ENCODE measurements at regions not wholly inside any gene's neighbourhood (a gene's known extent, or its start where the extent isn't known, plus 50 kb on each side); places are given as distances from the start of the nearest gene placed in this dataset.

- Histone ChIP-seq H3K4me3 (ENCODE audit: low read length) (no peak overlapping the region), H3K27ac (ENCODE audit: low read depth, low read length) (no peak overlapping the region), H3K9me3 (ENCODE audit: control insufficient read depth, low read length) (no peaks in the 10 kb centered on the region), H3K27me3 (ENCODE audit: control insufficient read depth, insufficient read depth, low read length, poor library complexity, severe bottlenecking) (peaks cover 45% of the 10 kb centered on the region), H3K9ac (ENCODE audit: extremely low read depth, low read length, poor library complexity, severe bottlenecking) (no peak overlapping the region), H3K4me1 (ENCODE audit: control insufficient read depth, insufficient read depth, low read length) (peaks cover 3% of the 10 kb centered on the region), H3K36me3 (ENCODE audit: control insufficient read depth, insufficient read depth, low read length) (no peaks in the 10 kb centered on the region)
- TF ChIP-seq CTCF (conservative IDR thresholded peaks at IDR 0.05): no peak
- no peak overlapping the region for H3K27ac Mint-ChIP-seq
- no peaks in the 10 kb centered on the region for H3K9me3 Mint-ChIP-seq
- peaks cover 5% of the 10 kb centered on the region for H3K4me1 Mint-ChIP-seq
- no peak overlapping the region for H3K4me3 Mint-ChIP-seq
- H3K36me3 Mint-ChIP-seq (ENCODE audit: low read depth): no peaks in the 10 kb centered on the region
- no peak for DNase-seq
- no CpG with 5 or more reads among the region's 1 CpG for WGBS, 2 experiments (ENCODE audit: insufficient coverage in 1 of 2, insufficient read length in 1 of 2)
- H3K27me3 Mint-ChIP-seq (ENCODE audit: insufficient read depth): peaks cover 31% of the 10 kb centered on the region
These were observed 96.7 kb upstream of the DBX1 start for GRCh38 chr11:20256925-20257324.

- WGBS, 2 experiments (ENCODE audit: insufficient coverage in 1 of 2, insufficient read length in 1 of 2): 89 to 91% methylated on average over 5 of the region's 5 CpGs
- no peaks in the 10 kb centered on the region for H3K36me3 Mint-ChIP-seq (ENCODE audit: low read depth)
- no peak overlapping the region for H3K4me3 ChIP-seq (ENCODE audit: low read length)
- no peak for DNase-seq
- peaks cover 32% of the 10 kb centered on the region for H3K27me3 Mint-ChIP-seq (ENCODE audit: insufficient read depth)
- no peaks in the 10 kb centered on the region for H3K9me3 ChIP-seq (ENCODE audit: control insufficient read depth, low read length)
- H3K9me3 Mint-ChIP-seq: no peaks in the 10 kb centered on the region
- peaks cover 3% of the 10 kb centered on the region for H3K4me1 ChIP-seq (ENCODE audit: control insufficient read depth, insufficient read depth, low read length)
- peaks cover 47% of the 10 kb centered on the region for H3K27me3 ChIP-seq (ENCODE audit: control insufficient read depth, insufficient read depth, low read length, poor library complexity, severe bottlenecking)
- no peaks in the 10 kb centered on the region for H3K36me3 ChIP-seq (ENCODE audit: control insufficient read depth, insufficient read depth, low read length)
- H3K9ac ChIP-seq (ENCODE audit: extremely low read depth, low read length, poor library complexity, severe bottlenecking): no peak overlapping the region
- no peak overlapping the region for H3K27ac ChIP-seq (ENCODE audit: low read depth, low read length)
- no peak for TF ChIP-seq CTCF (conservative IDR thresholded peaks at IDR 0.05)
- H3K4me3 Mint-ChIP-seq: no peak overlapping the region
- no peak overlapping the region for H3K27ac Mint-ChIP-seq
- H3K4me1 Mint-ChIP-seq: peaks cover 29% of the 10 kb centered on the region
These were observed 93.5 kb upstream of the DBX1 start for GRCh38 chr11:20253796-20254195.

GRCh38 chr11:20251496-20251895 lies 91.2 kb upstream of the DBX1 start:
- Mint-ChIP-seq H3K27me3 (ENCODE audit: insufficient read depth) (peaks cover 36% of the 10 kb centered on the region), H3K9me3 (no peaks in the 10 kb centered on the region), H3K36me3 (ENCODE audit: low read depth) (no peaks in the 10 kb centered on the region), H3K27ac (no peak overlapping the region), H3K4me1 (peaks cover 46% of the 10 kb centered on the region), H3K4me3 (no peak overlapping the region)
- H3K36me3 ChIP-seq (ENCODE audit: control insufficient read depth, insufficient read depth, low read length): no peaks in the 10 kb centered on the region
- TF ChIP-seq CTCF (conservative IDR thresholded peaks at IDR 0.05): no peak
- no peak overlapping the region for H3K9ac ChIP-seq (ENCODE audit: extremely low read depth, low read length, poor library complexity, severe bottlenecking)
- H3K27me3 ChIP-seq (ENCODE audit: control insufficient read depth, insufficient read depth, low read length, poor library complexity, severe bottlenecking): peaks cover 62% of the 10 kb centered on the region
- H3K9me3 ChIP-seq (ENCODE audit: control insufficient read depth, low read length): no peaks in the 10 kb centered on the region
- WGBS, 2 experiments (ENCODE audit: insufficient coverage in 1 of 2, insufficient read length in 1 of 2): 71 to 84% methylated on average over 3 of the region's 3 CpGs
- no peak overlapping the region for H3K27ac ChIP-seq (ENCODE audit: low read depth, low read length)
- H3K4me3 ChIP-seq (ENCODE audit: low read length): no peak overlapping the region
- DNase-seq: no peak
- H3K4me1 ChIP-seq (ENCODE audit: control insufficient read depth, insufficient read depth, low read length): peaks cover 3% of the 10 kb centered on the region
